Umbilical cord (tissue), 1 donor: ENCODE measurements at regions not wholly inside any gene's neighbourhood (a gene's known extent, or its start where the extent isn't known, plus 50 kb on each side); places are given as distances from the start of the nearest gene placed in this dataset.

ENCODE experiments used
- DNase-seq: peaks from one replicate; pipeline ENCODE4 v3.0.0-alpha.2; 2015; ENCODE audit warnings: low spot score

DNA sequence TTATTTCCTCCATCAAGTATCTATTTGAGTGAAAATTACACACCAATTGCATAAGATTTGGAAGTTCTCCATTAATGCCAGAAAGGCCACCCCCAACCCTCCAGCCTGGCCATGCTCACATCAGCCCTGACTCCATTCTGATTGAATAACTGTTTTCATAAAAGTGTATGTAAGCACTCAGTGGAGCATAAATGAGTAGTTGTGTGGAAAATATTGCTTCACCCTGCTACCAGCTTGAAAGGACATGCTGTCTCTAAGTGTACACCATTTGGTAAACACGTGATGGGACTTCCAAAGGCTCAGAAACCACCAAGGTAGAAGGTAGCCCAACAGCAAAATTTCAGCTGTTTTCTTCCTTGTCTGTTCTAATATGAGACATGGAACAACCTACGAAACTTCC lies 393.8 kb downstream of the ZNF385D start:
- DNase-seq: no peak

- DNase-seq: no peak
Measured at GRCh38 chr3:21356402-21356801, 394.6 kb downstream of the ZNF385D start.

GRCh38 chr3:21345382-21345976 lies 405.5 kb downstream of the ZNF385D start:
- DNase-seq: no peak

- no peak for DNase-seq
Measured at GRCh38 chr3:21331857-21332256, 419.2 kb downstream of the ZNF385D start.

GRCh38 chr3:21331321-21331720 lies 419.7 kb downstream of the ZNF385D start:
- DNase-seq: no peak

DNA sequence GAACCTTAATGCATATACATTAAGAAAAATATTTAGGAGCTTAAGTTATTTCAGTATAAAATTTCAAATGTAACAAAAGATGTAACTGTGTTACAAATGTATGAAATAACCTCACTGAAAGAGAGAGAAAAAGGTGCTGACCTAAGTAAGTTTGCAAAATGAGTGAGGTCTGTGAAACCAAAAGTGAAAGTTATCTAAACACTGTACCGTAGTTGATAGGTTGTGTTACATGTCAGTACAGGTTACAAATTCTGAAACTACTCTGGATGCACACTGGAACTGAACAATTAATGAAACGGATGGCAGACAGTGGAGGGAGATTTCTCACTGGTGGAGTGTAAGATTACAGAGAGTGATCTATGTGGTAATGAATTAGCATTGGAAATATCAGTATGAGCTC lies 420.7 kb downstream of the ZNF385D start:
- peak; percentile 27 for DNase-seq

DNA sequence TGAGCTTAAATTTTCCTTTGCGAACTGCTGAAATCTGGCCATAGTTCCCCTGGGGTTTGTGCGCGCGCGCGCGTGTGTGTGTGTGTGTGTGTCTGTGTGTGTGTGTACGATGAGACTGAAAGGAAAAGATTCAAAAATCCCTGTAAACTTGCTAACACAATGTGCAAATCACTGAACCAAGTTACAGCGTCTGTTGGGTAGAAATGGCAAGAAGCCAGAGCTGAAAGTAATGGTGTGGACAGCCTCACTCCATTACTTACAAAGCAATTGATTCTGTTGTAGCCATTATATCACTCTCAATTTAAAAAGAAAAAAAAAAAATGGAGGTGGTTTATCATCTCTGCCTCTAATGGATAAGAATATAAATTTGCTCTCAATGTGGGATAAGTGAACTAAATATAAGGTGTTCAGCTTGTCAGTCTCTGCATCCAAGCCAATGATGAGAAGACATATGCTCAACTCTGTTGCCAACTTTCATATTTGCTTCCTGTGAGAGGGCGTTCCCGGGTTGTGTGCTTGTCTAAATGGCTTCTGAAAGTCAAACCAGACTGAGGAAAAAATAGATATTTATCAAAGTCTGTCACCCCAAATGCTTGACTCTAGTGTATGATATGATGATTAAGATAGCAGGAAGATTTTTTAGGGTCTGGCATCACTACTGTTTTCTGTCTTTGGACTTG lies 422.2 kb downstream of the ZNF385D start:
- DNase-seq: no peak

DNA sequence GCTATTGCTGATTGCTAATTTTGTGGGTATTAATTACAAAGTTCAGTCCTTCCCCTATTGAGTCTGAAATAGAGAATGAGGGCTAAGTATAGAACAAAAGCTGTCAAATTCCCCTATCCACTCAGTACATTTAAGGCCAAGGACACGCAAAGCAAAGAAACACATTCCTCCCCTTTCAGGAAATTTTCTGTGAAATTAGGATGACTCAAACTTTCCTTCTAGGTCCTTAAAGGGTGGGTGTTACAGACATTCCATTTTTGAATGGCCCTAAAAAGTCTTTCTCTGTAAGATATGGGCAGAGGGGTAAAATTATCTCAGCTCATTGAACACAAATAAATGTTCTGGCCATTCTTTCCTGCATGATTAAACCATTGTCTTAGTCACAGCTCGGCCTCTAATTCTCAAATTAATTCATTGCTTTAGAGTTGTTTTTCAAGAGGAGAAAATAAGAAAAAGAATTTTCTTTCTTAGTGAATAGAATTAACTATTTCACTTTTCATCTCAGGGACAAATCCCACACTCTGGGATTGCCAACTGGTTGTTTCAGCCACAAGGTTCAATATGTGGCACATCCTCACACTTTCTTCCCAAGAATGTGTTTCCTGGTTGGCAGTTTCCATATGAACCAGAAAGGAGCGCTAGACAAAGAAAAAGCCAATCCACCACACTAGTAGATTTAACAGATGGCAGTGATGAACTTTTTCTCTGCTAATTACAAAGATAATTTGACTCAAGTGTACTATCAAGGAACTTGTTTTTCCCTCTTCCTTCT lies 424.1 kb downstream of the ZNF385D start:
- DNase-seq: peak; percentile 18

DNA sequence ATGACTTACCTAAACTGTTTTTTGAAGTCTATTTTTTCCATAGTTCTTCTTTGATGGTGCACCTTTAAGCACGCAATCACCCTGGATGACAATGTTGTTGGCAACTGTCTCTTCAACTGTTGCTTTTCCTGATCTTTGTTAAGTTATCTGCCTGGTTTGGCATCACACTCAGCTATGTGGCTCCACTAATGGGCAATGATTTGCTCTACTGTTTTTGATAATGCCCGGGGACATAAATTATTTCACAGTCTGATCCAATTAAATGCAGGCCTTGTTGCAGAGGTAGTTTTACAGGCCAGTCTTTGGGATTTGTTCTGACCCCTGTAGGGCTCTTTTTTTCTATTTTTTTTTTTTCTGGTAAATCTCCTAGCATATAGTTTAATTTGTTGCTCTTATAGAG lies 436.3 kb downstream of the ZNF385D start:
- DNase-seq: no peak

- DNase-seq: no peak
Measured at GRCh38 chr3:21310891-21311290, 440.1 kb downstream of the ZNF385D start.

DNA sequence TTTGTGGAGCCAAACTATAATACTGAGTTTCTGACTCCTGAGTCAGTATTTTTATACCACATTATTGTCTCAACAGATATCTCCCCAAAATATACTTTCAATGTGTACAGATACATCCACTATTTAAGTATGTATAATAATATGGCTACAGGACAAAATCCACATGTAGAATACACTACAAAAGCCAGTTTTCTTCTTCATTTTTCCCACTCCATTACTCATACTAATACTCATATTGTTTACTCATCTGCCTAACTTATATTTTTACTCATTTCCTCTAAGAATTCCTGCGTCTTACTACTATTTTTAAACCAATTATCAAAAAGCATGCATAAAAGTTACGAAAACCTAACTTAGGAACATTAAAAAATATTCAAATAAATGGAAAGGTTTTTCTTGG lies 440.8 kb downstream of the ZNF385D start:
- DNase-seq: no peak

DNA sequence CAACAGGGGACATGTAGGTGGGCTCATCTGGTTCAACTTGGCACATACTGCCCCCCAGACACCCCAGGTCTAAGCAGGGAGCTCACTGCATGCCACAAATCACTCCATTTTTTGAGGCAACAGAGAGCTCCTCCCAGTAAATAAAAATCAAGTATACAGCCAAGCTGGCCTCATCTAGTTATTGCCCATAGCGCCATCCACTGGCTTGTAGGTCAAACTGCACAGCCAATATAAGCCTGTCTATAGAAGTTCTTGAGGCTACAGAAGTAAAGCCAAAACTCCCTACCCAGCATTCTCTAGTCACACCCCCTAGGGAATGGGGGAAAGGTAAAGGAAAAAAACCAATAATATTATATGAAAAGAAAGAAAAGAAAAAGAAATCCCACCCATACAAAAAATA lies 453.7 kb downstream of the ZNF385D start:
- DNase-seq: no peak

DNA sequence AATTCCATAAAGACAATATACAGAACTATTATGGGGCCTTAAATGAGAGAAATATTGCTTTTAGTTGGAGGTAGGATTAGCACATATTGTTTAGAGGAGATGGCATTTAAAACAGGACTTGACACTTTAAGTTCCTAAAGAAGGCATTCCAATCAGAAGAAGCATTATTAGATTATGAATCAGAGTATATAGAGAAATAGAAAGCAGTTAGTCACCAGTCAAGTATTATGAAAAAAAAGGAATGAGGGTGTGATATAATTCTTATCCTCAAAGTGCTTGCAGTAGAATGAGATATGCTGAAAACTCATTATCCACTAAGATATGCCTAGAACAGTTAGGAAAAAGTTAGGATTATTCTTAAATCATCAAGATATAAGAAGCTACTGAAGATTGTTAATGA lies 456.2 kb downstream of the ZNF385D start:
- no peak for DNase-seq

GRCh38 chr3:21292971-21293370 lies 458.0 kb downstream of the ZNF385D start:
- no peak for DNase-seq

GRCh38 chr3:21290557-21290956 lies 460.5 kb downstream of the ZNF385D start:
- no peak for DNase-seq

DNA sequence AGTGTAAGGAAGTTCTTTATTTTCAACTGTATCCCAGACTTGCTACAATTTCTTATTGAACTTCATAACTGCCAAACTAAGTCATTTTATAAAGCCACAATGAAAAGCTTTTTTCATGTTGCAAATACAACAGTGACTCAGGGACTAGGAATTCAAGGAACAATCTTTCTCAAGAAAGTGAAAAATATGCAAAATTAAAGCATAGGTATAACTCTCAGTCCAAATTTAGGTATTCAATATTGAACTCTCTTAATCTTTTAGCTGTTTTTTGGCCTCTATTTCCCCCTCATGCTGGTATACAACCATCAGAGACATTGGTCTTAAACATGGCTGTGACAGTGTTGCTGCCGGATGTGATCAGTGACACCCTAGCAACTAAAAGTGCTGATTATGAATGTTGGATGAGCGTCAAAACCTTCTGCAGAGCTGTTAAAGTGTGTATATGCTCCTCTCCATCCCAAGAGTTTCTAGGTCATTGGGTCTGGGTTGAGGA lies 476.9 kb downstream of the ZNF385D start:
- DNase-seq: peak; percentile 5

DNA sequence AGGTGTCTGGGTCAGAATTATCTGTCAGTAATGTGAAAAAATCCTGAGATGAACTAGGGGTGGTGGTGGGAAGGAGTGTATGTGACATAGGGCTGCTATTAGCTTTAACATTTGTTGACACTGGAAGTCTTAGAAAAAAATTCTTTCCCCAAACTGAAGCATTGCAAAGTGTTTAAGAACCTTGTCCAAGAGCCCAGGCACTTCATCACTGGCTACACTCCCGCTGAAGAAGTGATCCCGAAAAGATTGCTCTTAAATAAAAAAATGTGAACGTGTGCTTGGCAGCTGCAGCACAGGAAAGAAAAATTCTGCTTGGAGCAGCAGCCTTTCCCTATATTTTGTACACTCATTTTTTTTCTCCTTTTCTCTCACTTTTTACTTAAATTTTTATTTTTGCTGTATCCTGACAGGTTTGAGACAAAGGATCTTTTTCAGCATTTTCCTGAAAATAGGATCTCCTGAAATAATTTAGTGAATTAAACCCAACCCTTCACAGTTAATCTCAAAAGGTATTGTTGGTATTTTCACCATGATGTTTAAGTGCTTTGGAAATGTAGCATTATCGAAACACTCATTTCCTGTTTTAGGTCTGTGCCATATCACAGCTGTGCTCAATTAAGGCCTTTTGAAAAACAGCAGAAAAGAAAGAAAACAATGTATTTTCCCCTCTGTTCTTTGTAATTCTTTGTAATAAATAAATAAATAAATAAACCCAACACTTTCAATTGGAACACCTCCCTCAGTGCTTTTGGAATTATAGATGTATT lies 477.6 kb downstream of the ZNF385D start:
- peak; percentile 52 for DNase-seq

DNA sequence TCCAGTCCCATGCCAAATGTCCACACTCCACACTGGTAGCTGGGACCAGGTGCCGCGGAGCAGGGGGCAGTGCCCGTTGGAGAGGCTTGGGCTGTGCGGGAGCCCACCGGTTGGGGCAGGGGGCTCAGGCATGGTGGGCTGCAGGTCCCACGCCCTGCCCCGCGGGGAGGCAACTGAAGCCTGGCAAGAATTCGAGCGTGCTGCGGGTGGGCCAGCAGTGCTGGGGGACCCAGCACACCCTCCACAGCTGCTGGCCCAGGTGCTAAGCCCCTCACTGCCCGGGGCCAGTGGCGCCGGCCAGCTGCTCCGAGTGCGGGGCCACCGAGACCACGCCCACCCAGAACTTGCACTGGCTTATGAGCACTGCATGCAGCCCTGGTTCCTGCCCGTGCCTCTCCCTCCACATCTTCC lies 479.4 kb downstream of the ZNF385D start:
- no peak for DNase-seq

GRCh38 chr3:21269882-21270281 lies 481.1 kb downstream of the ZNF385D start:
- DNase-seq: peak; percentile 2

DNA sequence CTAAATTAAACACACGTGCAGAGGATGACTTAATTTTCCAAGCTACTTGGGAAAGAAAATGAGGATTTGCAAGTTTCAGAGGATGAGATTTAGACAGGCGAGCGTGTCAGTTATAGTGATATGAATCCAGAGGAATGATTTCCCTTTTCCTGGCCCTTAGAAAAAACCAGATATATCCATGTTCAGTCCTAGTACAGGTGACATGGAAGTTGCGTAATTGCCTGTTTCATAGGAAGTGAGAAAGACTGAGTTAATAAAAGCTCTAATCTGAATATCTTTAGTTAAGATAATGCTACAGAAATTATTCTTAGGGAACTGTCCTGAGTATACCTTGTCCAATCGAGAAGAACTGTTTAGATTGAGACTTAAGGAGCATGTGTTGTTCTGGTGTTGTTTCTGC lies 490.5 kb downstream of the ZNF385D start:
- no peak for DNase-seq

- no peak for DNase-seq
Measured at GRCh38 chr3:21259896-21260295, 491.1 kb downstream of the ZNF385D start.

DNA sequence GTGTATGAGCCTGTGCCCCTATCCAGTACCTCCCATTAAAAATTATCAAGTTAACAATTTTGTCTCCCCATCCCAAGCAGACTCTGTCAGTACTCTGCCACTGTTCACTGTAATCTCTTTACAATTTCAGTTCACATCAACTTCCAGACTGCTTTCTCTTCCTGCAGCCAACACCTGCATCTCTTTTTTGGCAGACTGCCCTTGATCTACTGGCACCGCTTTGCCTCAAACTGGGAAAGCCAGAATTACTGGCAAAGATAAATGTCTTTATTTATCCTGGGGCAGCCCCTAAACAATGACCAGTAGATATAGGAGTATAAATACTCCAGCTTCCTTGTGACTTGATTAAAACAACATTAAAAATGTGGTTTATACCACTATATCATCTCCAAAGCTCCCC lies 494.1 kb downstream of the ZNF385D start:
- DNase-seq: no peak
